Aorta (tissue), 5 donors: ENCODE measurements at regions not wholly inside any gene's neighbourhood (a gene's known extent, or its start where the extent isn't known, plus 50 kb on each side); places are given as distances from the start of the nearest gene placed in this dataset.

Experiments
- ATAC-seq: fragments of 200-7000 bp; cut with Tn5 transposase; one replicate; pipeline ENCODE4 v1.9.1; 2022; ENCODE audit warnings: moderate library complexity; ENCODE audit not compliant: low FRiP score
- DNase-seq, 2 donors: peaks; one replicate each; pipeline ENCODE4 v3.0.0-alpha.2; 2020
- H3K27ac ChIP-seq, 2 donors: one replicate each; pipeline ENCODE4 v1.5.1; 2013; ENCODE audit warnings: low read length in 2 of 2, mild to moderate bottlenecking in 2 of 2, moderate library complexity in 2 of 2, control low read depth in 1 of 2, inconsistent platforms in 1 of 2, low read depth in 1 of 2
- H3K27me3 ChIP-seq, 2 donors: one replicate each; pipeline ENCODE4 v1.6.1; 2013; ENCODE audit warnings: control low read depth in 1 of 2, low read length in 1 of 2, mild to moderate bottlenecking in 1 of 2, moderate library complexity in 1 of 2; ENCODE audit not compliant: insufficient read depth in 2 of 2, control insufficient read depth in 1 of 2
- H3K36me3 ChIP-seq, 2 donors: one replicate each; pipeline ENCODE4 v1.6.1; 2013; ENCODE audit warnings: control low read depth in 1 of 2, low read length in 1 of 2, mild to moderate bottlenecking in 1 of 2; ENCODE audit not compliant: insufficient read depth in 2 of 2, control insufficient read depth in 1 of 2
- H3K4me1 ChIP-seq, 2 donors: one replicate each; pipeline ENCODE4 v1.6.1; 2013; ENCODE audit warnings: low read length in 2 of 2, control low read depth in 1 of 2, mild to moderate bottlenecking in 1 of 2, moderate library complexity in 1 of 2; ENCODE audit not compliant: insufficient read depth in 2 of 2, control insufficient read depth in 1 of 2
- H3K4me3 ChIP-seq, 2 donors: one replicate each; pipeline ENCODE4 v1.5.1; 2013; ENCODE audit warnings: low read length in 2 of 2, control low read depth in 1 of 2, mild to moderate bottlenecking in 1 of 2
- H3K9me3 ChIP-seq: one replicate; pipeline ENCODE4 v1.6.1; 2013; ENCODE audit warnings: mild to moderate bottlenecking, low read length; ENCODE audit not compliant: control insufficient read depth
- WGBS, 2 donors: extraction: QIAGEN DNeasy Blood & Tissue Kit; methylation state at CpG; one replicate each; pipeline ENCODE4 v1.1.7; 2013; 5-methylcytosine and 5-hydroxymethylcytosine counted together
- intact Hi-C, 2 donors: fragments of 100-400 bp; cut with DNase I; formaldehyde crosslinking; loops; one replicate each; pipeline versions ENCODE4 v1.14.2 to v1.15.0; 2022
- donor health status: healthy with polysubstance abuse.
- donor health status: Bipolar disorder and iron deficiency.
- donor health status: DM: no; HTN: no; CAD: no.
- donor health status: DM: no; HTN: no; CAD: no.
- donor health status: DM: yes; HTN: yes; CAD: no.

GRCh38 chr1:194394676-194395075 is 1208.3 kb upstream of the B3GALT2 start:
- no peak for DNase-seq
- no peaks in the 10 kb centered on the region for H3K4me1 ChIP-seq

GRCh38 chr1:194387531-194387930 is 1201.1 kb upstream of the B3GALT2 start:
- intact Hi-C loops = no loop called here
- no peaks in the 10 kb centered on the region for H3K9me3 ChIP-seq
- no peaks in the 10 kb centered on the region for H3K36me3 ChIP-seq
- H3K27ac ChIP-seq = no peak overlapping the region
- no peak overlapping the region for H3K4me3 ChIP-seq
- no peak for ATAC-seq
- DNase-seq = no peak
- no peaks in the 10 kb centered on the region for H3K4me1 ChIP-seq
- no peaks in the 10 kb centered on the region for H3K27me3 ChIP-seq

More at GRCh38 chr1:194394676-194395075, 1208.3 kb upstream of the B3GALT2 start:
- no peak overlapping the region for H3K4me3 ChIP-seq
- ATAC-seq = no peak
- no peaks in the 10 kb centered on the region for H3K27me3 ChIP-seq
- H3K27ac ChIP-seq = no peak overlapping the region
- WGBS, 2 donors = 77 to 81% methylated on average over 1 of the region's 1 CpG
- intact Hi-C loops = no loop called here
- no peaks in the 10 kb centered on the region for H3K36me3 ChIP-seq
- H3K9me3 ChIP-seq = no peaks in the 10 kb centered on the region

GRCh38 chr1:194378517-194378916 is 1192.1 kb upstream of the B3GALT2 start:
- DNase-seq = no peak
- no peaks in the 10 kb centered on the region for H3K27me3 ChIP-seq
- intact Hi-C loops = no loop called here
- H3K27ac ChIP-seq = no peak overlapping the region
- no peaks in the 10 kb centered on the region for H3K9me3 ChIP-seq
- no peaks in the 10 kb centered on the region for H3K4me1 ChIP-seq
- H3K4me3 ChIP-seq = no peak overlapping the region
- no peaks in the 10 kb centered on the region for H3K36me3 ChIP-seq
- no peak for ATAC-seq

- Histone ChIP-seq H3K36me3 (no peaks in the 10 kb centered on the region), H3K4me3 (no peak overlapping the region), H3K27me3 (no peaks in the 10 kb centered on the region), H3K27ac (no peak overlapping the region), H3K4me1 (no peaks in the 10 kb centered on the region), H3K9me3 (no peaks in the 10 kb centered on the region)
- ATAC-seq = no peak
- intact Hi-C loops = no loop called here
- 93% methylated on average over 6 of the region's 6 CpGs for WGBS, 2 donors
- no peak for DNase-seq
Measured at GRCh38 chr1:194374649-194375048, 1188.2 kb upstream of the B3GALT2 start.

- no peak for ATAC-seq
- H3K27ac ChIP-seq = no peak overlapping the region
Measured at GRCh38 chr1:194372266-194372665, 1185.9 kb upstream of the B3GALT2 start.

GRCh38 chr1:194369622-194370021 is 1183.2 kb upstream of the B3GALT2 start:
- H3K9me3 ChIP-seq = no peaks in the 10 kb centered on the region
- intact Hi-C loops = no loop called here
- H3K4me1 ChIP-seq = no peaks in the 10 kb centered on the region
- H3K27ac ChIP-seq = no peak overlapping the region
- WGBS, 2 donors = 96 to 100% methylated on average over 1 of the region's 1 CpG
- DNase-seq (no peak), ATAC-seq (no peak)
- H3K27me3 ChIP-seq = no peaks in the 10 kb centered on the region
- H3K4me3 ChIP-seq = no peak overlapping the region
- no peaks in the 10 kb centered on the region for H3K36me3 ChIP-seq

More at GRCh38 chr1:194372266-194372665, 1185.9 kb upstream of the B3GALT2 start:
- Histone ChIP-seq H3K4me1 (no peaks in the 10 kb centered on the region), H3K27me3 (no peaks in the 10 kb centered on the region), H3K9me3 (no peaks in the 10 kb centered on the region), H3K36me3 (no peaks in the 10 kb centered on the region), H3K4me3 (no peak overlapping the region)
- no peak for DNase-seq
- intact Hi-C loops = no loop called here
- 47 to 68% methylated on average over 2 of the region's 2 CpGs for WGBS, 2 donors

- Histone ChIP-seq H3K4me1 (no peaks in the 10 kb centered on the region), H3K27me3 (no peaks in the 10 kb centered on the region), H3K9me3 (no peaks in the 10 kb centered on the region), H3K27ac (no peak overlapping the region), H3K4me3 (no peak overlapping the region), H3K36me3 (no peaks in the 10 kb centered on the region)
- no peak for ATAC-seq
- DNase-seq = no peak
- intact Hi-C loops = no loop called here
Measured at GRCh38 chr1:194369060-194369459, 1182.6 kb upstream of the B3GALT2 start.

GRCh38 chr1:194367121-194367520 is 1180.7 kb upstream of the B3GALT2 start:
- 64 to 80% methylated on average over 2 of the region's 2 CpGs for WGBS, 2 donors

GRCh38 chr1:194366705-194367104 is 1180.3 kb upstream of the B3GALT2 start:
- H3K36me3 ChIP-seq = no peaks in the 10 kb centered on the region
- H3K27me3 ChIP-seq = no peaks in the 10 kb centered on the region
- ATAC-seq (no peak), DNase-seq (no peak)
- WGBS, 2 donors = 89 to 95% methylated on average over 1 of the region's 1 CpG
- intact Hi-C loops = no loop called here
- no peak overlapping the region for H3K27ac ChIP-seq
- no peak overlapping the region for H3K4me3 ChIP-seq
- no peaks in the 10 kb centered on the region for H3K9me3 ChIP-seq
- H3K4me1 ChIP-seq = no peaks in the 10 kb centered on the region

More at GRCh38 chr1:194367121-194367520, 1180.7 kb upstream of the B3GALT2 start:
- Histone ChIP-seq H3K27me3 (no peaks in the 10 kb centered on the region), H3K4me1 (no peaks in the 10 kb centered on the region), H3K4me3 (no peak overlapping the region), H3K36me3 (no peaks in the 10 kb centered on the region), H3K27ac (no peak overlapping the region), H3K9me3 (no peaks in the 10 kb centered on the region)
- ATAC-seq (no peak), DNase-seq (no peak)
- intact Hi-C loops = no loop called here
